HG03460 (cell line): ENCODE measurements at regions not wholly inside any gene's neighbourhood (a gene's known extent, or its start where the extent isn't known, plus 50 kb on each side); places are given as distances from the start of the nearest gene placed in this dataset.

Experiments
- ATAC-seq: cut with Tn5 transposase; IDR thresholded peaks from one replicate; pipeline ENCODE4 v1.9.1; 2021; ENCODE audit not compliant: unreplicated experiment

DNA sequence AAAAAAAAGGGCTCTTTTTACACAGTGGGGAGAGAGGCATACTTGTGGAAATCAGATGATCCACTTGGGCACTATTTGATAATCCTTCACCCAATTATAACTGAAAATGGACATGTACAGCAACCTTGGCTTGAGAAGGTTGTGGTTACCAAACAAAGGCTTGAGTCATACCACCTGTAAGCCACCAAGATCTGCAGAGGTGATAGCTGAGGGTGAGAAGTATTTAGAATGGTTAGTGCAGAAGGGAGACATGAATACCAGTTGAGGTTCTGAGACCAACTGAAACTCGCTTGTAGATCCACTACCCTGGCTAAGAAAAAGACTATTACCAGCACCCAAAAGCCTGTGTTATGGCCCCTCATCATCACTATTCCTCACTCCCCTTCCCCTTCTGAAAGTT, 614.0 kb downstream of the STIM2 start:
- ATAC-seq, result no peak

DNA sequence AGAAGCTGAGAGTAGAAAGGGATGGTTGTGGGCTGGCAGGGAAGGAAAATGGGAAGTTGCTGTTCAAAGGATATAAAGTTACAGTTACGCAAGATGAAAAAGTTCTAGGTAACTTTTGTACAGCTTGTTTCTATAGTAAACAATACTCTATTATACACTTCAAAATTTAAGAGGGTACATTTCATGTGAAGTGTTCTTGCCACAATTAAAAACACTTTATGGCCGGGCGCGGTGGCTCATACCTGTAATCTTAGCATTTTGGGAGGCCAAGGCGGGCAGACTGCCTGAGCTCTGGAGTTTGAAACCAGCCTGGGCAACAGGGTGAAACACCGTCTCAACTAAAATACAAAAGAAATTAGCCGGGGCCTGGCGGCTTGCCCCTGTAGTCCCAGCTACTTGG, 623.6 kb downstream of the STIM2 start:
- no peak for ATAC-seq

- ATAC-seq, result no peak
These were observed 629.7 kb downstream of the STIM2 start for GRCh38 chr4:27490315-27490714.

DNA sequence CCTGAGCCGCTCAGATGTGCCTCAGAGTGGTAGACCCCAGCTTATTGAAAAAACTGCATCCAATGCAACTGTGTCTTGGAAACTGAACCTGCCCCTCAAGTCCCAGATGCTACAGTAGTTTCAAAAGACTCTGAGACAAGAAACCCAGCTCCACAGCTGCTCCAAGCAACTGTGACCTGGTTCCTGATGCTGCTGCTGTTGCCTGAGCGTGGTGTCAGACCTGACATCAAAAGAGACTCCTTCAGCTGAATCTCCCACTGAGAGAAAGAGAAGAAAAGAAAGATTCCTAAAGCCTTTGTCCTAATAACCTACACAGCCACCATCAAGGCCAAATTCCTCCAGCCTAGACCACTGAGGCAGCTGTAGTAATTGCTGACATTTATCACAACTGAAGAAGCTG, 630.1 kb downstream of the STIM2 start:
- no peak for ATAC-seq

DNA sequence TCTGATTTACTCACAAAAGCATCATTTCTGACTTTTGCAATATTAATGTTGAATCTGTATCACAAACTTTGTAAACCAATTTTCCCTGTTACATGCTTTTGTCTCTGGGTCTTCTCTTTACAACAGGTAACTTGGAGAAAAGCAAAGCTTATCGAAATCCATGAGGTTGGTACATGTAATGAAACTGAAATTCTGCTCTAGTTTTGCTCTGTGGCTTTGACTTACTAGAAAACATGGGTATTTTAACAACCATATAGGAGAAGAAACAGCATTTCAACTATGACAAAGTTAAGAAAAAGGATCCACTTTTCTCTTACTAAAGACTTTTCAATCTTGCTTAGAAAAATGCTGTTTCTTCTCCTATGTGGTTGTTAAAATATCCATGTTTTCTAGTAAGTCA, 645.8 kb downstream of the STIM2 start:
- ATAC-seq, result no peak

- no peak for ATAC-seq
These were observed 654.1 kb downstream of the STIM2 start for GRCh38 chr4:27514711-27515110.

DNA sequence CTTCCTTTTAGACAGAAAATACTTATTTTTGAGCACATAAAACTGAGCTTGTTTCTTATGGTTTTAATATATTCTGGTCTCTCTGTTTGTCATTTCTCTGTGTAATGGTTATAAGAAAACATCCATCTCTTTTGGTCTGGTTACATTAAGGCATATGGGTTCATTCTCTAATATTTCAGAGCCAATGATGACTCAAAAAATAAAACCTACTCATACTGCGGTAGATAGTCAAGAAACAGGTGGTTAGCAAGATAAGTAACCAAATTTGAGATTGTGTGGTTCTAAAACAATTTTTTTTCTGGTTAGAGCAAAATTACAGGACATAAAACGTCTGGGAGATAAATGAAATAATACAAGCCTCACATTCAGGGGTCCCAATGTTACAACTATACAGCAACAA, 654.5 kb downstream of the STIM2 start:
- ATAC-seq, result no peak

- ATAC-seq, result no peak
These were observed 658.2 kb downstream of the STIM2 start for GRCh38 chr4:27518876-27519275.

DNA sequence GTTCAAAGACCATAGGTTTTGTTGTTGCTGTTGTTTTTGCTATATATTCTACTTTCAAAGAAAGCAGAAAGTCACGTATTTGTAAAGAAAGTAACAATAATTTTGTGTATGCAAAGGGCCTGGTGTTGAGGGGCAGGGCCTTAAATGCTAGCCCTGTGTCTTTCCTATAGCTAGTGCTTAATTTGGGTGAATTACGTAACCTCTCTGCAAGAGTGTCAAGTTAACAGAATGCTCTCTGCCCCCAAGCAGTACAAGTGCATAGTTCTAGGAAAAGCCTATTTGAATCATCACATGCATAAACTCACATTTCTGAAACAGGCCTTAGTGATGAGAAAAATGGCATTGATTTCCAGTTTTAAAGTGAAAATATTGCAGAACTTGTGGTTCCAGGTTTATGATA, 663.6 kb downstream of the STIM2 start:
- no peak for ATAC-seq

- ATAC-seq, result no peak
These were observed 673.8 kb downstream of the STIM2 start for GRCh38 chr4:27534488-27534887.

DNA sequence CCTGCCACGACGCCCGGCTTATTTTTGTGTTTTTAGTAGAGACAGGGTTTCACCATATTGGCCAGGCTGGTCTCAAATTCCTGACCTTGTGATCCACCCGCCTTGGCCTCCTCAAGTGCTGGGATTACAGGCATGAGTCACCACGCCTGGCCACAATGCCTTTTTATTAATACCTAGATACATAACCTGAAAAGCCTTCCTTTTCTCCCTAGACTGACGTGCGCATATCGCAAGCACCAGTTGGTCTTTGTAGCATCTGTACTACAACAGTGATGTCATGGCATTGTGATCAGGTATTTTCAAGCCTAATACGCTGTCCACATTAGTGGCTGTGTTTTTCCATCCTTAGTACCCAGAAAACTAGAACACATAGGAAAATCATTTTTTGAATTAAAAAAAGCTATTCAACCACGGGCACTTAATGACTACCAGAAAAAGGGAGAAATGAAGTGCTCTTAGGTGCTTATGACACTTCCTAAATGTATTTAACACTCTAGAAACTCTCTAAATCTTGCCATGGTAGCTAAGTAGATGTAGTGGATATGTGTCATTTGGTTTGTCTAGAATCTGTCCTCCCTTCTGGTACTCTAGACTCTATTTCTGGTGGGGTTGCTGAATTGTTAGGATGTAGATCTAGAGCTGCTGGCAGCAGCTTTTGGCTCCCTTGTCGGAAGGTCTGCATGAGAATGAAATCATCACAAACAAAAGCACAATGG, 707.8 kb downstream of the STIM2 start:
- no peak for ATAC-seq

DNA sequence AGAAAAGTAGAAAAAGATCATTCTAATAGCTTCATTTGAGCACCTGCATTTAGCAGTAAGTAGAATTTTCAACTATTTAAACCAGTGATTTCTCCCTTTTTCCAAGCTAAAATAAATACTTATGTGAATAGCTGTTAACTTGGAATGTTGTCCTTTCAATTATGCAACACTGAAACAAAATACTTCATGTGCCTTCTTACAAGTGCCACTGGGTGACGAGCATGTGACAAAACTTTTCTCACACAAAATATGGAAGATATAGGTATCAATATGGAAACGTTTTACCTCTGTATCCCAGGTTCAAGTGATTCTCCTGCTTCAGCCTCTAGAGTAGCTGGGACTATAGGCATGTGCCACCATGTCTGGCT, 708.3 kb downstream of the STIM2 start:
- ATAC-seq, result no peak

GRCh38 chr4:27574743-27575142, 714.1 kb downstream of the STIM2 start:
- ATAC-seq, result no peak

GRCh38 chr4:27577951-27578350, 717.3 kb downstream of the STIM2 start:
- no peak for ATAC-seq

GRCh38 chr4:27592738-27593137, 732.1 kb downstream of the STIM2 start:
- no peak for ATAC-seq

GRCh38 chr4:27594922-27595321, 734.3 kb downstream of the STIM2 start:
- ATAC-seq, result no peak

GRCh38 chr4:27595571-27596360, 735.1 kb downstream of the STIM2 start:
- no peak for ATAC-seq

DNA sequence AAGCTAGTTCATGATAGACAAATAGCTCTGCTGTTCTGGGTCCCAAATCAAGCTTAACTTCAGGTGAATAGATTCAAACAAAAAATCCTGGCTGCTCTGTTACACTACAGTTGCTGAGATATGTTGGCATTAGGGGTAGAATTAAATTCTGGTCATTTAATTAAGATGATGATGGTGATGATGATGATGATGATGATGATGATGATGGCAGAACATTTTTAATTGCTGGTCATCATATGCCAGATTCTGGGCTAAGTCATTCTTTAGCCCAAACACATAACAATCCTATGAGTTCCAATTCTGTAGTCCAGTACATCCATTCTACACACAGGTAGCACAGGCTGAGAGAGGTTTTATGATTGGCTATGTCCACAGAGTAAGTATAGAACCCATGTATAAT, 741.5 kb downstream of the STIM2 start:
- no peak for ATAC-seq

GRCh38 chr4:27604692-27605091, 744.1 kb downstream of the STIM2 start:
- no peak for ATAC-seq

DNA sequence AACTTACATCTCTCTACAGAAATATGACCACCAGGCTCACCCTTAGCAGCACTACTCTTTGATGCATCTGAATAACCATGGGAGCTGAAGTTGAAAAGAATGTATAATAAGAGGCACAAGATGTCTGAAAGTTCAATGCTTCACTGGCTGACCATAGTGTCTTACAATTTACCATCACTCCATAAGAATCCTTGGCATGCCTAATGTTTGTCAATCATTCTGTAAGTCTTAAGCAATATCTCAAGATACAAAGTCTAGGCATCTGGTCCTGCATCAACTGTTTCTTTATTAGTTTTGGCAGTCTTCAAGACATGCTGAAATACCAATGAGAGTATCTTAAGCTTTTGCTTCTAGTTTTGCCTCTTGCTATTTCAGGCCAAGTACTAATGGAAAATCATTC, 755.5 kb downstream of the STIM2 start:
- ATAC-seq, result no peak

DNA sequence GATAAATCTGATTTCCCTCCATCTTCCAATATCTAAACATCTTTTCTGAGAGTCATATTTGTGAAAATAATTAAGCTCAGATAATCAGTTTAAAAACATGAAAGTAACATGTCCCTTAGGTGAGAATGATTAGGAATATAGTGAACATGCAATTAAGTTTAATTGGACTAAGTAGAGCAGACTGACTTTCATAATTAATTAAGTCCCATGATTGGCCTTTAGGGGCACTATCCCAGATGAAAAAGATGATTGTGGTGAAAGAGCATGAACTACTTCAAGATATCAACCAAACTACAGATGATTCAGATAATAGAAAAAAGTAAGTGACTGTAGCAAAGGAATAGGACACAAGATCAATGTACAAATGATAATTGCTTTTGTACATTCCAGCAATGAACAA, 758.8 kb downstream of the STIM2 start:
- no peak for ATAC-seq

- ATAC-seq, result no peak
These were observed 760.2 kb downstream of the STIM2 start for GRCh38 chr4:27620886-27621285.

GRCh38 chr4:27624749-27625148, 764.1 kb downstream of the STIM2 start:
- ATAC-seq, result no peak
